Brain microvascular endothelial cell (primary cell): ENCODE measurements at regions not wholly inside any gene's neighbourhood (a gene's known extent, or its start where the extent isn't known, plus 50 kb on each side); places are given as distances from the start of the nearest gene placed in this dataset.

Experiments used
- DNase-seq: peaks from one replicate; pipeline ENCODE4 v3.0.0-alpha.2; 2020
- H3K27ac ChIP-seq: fragments of 250-450 bp; sonication (Bioruptor Pico); 2 replicates; pipeline ENCODE4 v1.5.1; 2020; ENCODE audit warnings: mild to moderate bottlenecking, moderate library complexity
- H3K27me3 ChIP-seq: fragments of 250-450 bp; sonication (Bioruptor Pico); replicated peaks from 2 replicates; pipeline ENCODE4 v1.5.1; 2020; ENCODE audit warnings: mild to moderate bottlenecking
- H3K36me3 ChIP-seq: fragments of 250-450 bp; sonication (Bioruptor Pico); replicated peaks from 2 replicates; pipeline ENCODE4 v1.5.1; 2020; ENCODE audit warnings: mild to moderate bottlenecking
- H3K4me3 ChIP-seq: 2 replicates; pipeline ENCODE4 v1.5.1; 2011; ENCODE audit warnings: low read depth, mild to moderate bottlenecking, control low read depth, low read length, moderate library complexity
- in situ Hi-C: cut with HindIII; loops from 2 replicates; pipeline ENCODE4 v1.10.0; 2017; ENCODE audit warnings: low sequenced_read_pairs, low pct_ligation_motif_present
- TF ChIP-seq, protein P1 (sequence below): IDR thresholded peaks from 2 replicates; pipeline ENCODE4 v1.5.1; 2011; ENCODE audit warnings: low read depth, mild to moderate bottlenecking, moderate library complexity, low read length, control low read depth, inconsistent platforms; ENCODE audit errors: missing control alignments

DNA sequence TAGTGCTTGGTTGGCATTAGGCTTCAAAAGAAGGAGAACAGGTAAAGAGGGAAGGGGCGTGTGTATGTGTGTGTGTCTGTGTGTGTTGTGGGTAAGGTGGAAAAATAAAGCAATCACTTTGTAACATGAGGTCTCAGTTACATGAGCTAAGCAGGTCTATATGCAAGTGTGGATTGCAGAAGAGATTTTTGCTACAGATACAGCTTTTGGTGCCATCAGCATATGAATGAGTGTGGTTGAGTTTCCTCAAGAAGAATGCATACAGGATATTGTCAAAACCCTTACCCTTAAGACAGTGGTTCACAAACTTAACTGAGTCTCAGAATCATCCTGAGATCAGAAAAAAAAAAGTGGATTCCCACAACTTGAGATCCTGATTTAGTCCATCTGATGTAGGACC, 220.5 kb upstream of the HTR2C start:
- no peak for DNase-seq
- H3K36me3 ChIP-seq, result no peaks in the 10 kb centered on the region
- TF ChIP-seq, protein P1, sequence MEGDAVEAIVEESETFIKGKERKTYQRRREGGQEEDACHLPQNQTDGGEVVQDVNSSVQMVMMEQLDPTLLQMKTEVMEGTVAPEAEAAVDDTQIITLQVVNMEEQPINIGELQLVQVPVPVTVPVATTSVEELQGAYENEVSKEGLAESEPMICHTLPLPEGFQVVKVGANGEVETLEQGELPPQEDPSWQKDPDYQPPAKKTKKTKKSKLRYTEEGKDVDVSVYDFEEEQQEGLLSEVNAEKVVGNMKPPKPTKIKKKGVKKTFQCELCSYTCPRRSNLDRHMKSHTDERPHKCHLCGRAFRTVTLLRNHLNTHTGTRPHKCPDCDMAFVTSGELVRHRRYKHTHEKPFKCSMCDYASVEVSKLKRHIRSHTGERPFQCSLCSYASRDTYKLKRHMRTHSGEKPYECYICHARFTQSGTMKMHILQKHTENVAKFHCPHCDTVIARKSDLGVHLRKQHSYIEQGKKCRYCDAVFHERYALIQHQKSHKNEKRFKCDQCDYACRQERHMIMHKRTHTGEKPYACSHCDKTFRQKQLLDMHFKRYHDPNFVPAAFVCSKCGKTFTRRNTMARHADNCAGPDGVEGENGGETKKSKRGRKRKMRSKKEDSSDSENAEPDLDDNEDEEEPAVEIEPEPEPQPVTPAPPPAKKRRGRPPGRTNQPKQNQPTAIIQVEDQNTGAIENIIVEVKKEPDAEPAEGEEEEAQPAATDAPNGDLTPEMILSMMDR, result no peak
- no peak overlapping the region for H3K4me3 ChIP-seq
- in situ Hi-C loops, result no loop called here
- no peak overlapping the region for H3K27ac ChIP-seq
- H3K27me3 ChIP-seq, result no peaks in the 10 kb centered on the region

DNA sequence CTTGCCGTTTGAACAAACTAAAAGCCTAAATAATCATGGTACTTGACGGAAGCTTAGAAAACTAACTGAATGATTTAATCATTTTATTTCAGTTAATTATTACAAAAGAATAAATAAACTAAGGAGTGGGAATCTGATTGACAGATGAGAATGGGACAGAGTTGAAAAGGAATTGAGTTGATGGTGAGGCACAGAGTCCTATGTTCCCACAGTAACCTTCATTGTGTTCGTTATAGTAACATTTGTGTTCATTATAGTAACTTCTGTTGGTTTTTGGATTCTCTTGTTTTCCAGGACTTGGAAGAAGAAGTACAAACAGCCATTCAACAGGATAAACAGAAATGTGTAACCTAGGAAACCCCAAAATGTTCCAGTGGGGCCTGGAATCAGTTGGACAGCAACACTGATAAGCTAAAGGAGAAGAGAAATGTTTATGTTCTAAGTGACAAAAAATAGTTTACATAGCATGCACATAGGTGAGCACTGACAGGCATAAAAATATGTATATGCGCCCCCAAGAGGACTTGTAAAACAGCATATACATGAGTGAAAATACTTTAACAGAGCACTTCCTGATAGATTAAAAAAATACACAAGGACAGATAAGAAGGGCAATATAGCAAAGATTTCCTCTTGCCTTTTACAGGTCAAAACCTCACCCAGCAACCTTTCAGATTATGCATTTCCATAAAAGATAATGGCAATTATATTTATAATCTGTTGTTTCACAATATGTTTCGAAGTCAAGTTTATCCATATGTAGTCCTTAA, 218.6 kb upstream of the HTR2C start:
- no peak overlapping the region for H3K4me3 ChIP-seq
- no peak for DNase-seq
- TF ChIP-seq, protein P1, result no peak
- in situ Hi-C loops, result no loop called here
- H3K27me3 ChIP-seq, result no peaks in the 10 kb centered on the region
- no peaks in the 10 kb centered on the region for H3K36me3 ChIP-seq
- no peak overlapping the region for H3K27ac ChIP-seq

DNA sequence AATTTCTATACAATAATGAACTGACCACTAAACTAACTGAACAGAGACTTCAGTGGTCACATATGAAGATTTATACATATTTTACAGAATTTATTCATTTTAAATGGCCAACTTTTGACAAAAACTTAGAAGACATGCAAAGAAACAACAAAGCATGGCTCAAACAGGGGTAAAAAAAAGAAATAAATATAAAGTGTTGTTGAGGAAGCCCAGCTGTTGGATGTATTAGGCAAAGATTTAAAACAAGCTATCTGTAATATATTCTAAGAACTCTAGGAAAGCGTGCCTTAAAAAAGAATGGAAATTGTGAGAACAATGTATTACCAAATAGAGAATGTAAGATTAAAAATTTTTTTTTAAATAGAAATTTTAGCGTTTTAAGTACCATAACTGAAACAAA, 210.9 kb upstream of the HTR2C start:
- no peaks in the 10 kb centered on the region for H3K36me3 ChIP-seq
- in situ Hi-C loops, result no loop called here
- TF ChIP-seq, protein P1, result no peak
- no peaks in the 10 kb centered on the region for H3K27me3 ChIP-seq
- H3K27ac ChIP-seq, result no peak overlapping the region
- H3K4me3 ChIP-seq, result no peak overlapping the region
- DNase-seq, result no peak

DNA sequence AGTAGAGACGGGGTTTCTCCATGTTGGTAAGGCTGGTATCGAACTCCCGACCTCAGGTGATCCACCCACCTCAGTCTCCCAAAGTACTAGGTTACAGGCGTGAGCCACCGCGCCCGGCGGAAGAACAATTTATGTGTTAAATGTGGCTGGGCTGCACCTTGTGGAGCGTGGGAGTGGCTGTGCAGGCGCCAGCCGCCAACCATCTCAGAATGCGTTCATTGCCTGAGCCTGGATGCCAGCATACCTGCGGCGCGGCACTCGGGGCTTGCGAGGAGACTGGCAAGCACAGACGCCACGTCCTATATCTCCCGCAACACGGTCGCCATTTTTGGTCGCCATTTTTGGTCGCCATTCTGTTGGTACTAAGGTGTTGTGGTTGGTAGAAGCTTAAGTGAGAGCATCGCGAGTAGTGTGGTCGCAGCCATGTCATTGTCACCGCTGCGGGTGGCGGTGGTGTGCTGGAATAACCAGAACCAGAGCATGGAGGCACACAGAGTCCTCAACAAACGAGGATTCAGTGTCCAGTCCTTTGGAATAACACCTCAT, 193.6 kb upstream of the HTR2C start:
- in situ Hi-C loops, result no loop called here
- Histone ChIP-seq H3K27me3 (no peaks in the 10 kb centered on the region), H3K36me3 (no peaks in the 10 kb centered on the region), H3K4me3 (no peak overlapping the region), H3K27ac (no peak overlapping the region)
- no peak for DNase-seq
- TF ChIP-seq, protein P1, result no peak
